NB4 (cell line): ENCODE measurements at regions not wholly inside any gene's neighbourhood (a gene's known extent, or its start where the extent isn't known, plus 50 kb on each side); places are given as distances from the start of the nearest gene placed in this dataset.

Experiments used
- CTCF ChIP-seq: IDR thresholded peaks from one replicate; pipeline ENCODE4 v1.5.1; 2012; ENCODE audit warnings: low read depth, low read length
- POLR2A ChIP-seq: IDR thresholded peaks from 2 replicates; pipeline ENCODE4 v1.6.1; 2011; ENCODE audit warnings: mild to moderate bottlenecking; ENCODE audit not compliant: insufficient read length; ENCODE audit errors: extremely low read depth

DNA sequence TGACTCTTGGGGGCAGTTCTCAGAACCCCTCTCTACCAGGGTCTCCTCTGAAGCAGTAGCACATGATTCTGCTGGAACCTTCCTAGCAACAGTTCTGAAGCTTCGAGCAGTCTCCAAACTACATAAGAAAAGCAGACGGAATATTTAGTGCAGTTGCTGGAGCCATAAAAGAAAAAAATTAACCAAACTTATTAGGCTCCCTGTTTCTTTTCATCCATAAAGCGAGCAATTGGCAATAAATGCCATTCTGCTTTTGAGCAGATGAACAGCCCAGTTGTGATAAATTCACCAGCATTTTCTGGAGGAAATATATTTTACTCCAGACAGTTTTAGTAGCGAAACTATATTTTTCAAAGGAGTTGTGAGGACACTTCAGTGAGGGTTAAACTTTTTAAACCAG, 250.1 kb upstream of the BOD1L1 start:
- TF ChIP-seq POLR2A: no peak
- no peak for TF ChIP-seq CTCF
